HG03354 (cell line): ENCODE measurements at regions not wholly inside any gene's neighbourhood (a gene's known extent, or its start where the extent isn't known, plus 50 kb on each side); places are given as distances from the start of the nearest gene placed in this dataset.
"Not testable (repeated sequence)": the region's sequence is repeated elsewhere in the genome, so short reads cannot be mapped to it uniquely, and the experiment has no call there.

Experiments
- ATAC-seq: cut with Tn5 transposase; IDR thresholded peaks from one replicate; pipeline ENCODE4 v1.9.1; 2021; ENCODE audit warnings: mild to moderate bottlenecking; ENCODE audit not compliant: unreplicated experiment, poor library complexity, severe bottlenecking

- ATAC-seq = not testable (repeated sequence)
These were observed 104.1 kb downstream of the SMIM20 start for GRCh38 chr4:26017961-26018700.

GRCh38 chr4:26020083-26020668 lies 106.2 kb downstream of the SMIM20 start:
- no peak for ATAC-seq

DNA sequence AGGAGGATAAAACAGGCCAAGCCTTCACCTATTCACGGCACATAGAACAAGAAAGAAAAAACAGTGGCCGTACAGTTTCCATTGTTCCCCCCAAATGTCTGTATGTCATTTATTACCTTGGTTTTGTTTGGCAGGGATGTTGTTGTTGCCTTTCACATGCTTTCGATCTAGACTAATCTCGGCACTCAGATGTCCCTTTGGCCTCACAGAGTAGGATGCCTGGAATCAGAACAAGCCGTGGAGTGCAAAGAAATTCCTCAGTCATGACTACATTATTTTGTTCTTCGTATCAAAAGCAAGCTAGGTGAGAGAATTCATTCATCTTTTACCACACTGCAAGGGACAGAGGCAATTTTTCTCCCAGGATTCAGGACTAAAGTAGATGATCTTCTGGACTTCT lies 106.9 kb downstream of the SMIM20 start:
- ATAC-seq = no peak

DNA sequence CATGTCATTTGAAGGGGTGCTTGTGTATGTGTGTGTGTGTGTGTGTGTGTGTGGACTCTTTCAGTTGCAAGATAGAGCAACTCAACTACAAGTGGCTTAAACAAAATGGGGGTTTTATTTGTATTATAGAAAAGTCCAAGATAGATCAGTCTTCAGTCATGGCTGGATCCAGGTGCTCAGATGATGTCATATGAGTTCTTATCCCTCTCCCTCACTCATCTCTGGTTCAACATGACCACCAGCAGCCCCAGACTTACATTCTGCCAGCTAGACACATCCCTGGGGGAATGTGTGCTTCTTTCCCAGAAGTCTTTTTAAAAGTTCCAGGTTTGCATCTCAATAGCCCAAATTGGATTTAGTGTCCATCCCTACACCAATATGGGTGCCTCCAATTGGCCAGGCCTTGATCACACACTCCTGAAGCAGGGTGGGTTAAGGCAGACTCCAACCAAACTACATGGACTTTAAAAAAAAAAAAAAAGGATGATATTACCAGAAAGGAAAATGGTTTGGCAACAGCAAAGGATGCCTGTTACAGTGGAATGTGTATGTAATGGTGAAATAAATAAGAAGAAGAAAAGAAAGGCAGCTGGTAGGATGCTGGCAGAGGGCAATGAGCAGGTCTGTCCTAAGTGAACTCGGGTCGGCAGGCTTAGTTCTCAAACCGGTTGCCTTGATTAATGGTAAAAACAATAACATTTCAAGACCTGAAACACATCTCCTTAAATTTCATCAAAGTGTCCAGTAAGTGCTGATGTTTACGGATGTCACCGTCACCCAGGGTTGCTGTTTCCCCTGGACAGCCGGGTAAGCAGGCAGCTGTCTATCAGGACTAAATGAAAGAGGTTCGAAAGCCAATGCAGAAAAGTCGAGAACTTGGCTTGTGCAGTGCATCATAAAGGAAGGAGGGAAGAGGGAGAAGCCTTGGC lies 107.7 kb downstream of the SMIM20 start:
- ATAC-seq = no peak

DNA sequence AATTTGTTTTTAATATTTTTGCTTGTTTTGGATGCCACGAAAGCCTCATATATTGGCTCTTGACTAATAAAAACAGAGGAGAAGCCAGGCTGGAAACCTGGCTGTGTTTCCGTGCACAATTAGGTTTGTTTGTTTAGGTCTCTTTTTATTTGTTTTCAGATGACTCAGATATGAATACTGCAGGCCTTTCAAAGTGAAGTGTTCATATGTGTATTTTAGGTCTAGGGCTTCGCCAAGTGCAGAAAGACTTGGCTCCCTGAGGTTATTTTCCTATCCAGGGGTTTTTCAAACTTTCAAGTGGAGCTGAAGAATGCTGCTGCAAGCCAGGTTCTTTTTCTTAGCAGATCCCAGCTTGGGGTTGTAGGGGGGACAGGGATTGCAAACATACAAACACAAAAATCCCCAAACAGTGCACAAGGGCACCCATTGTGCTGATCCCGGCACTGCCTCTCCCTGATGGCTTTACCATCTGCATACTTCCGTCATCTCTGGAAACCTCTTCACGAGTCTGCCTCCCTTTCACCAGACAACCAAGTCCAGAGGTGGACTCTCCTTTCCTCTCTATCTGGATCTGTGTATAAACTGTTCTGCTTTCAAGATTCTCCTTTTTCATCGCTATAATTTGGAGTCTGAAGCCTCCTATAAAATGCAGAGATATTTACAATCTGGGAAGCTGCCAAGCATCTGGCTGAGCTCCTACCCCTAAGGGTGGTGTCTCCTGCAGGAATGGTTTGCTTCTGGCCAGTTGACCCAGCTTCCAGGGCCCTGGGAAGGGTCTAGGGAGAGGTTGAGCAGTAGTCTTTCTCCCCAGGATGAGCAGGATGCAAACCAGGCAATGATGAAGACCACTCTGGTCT lies 108.6 kb downstream of the SMIM20 start:
- no peak for ATAC-seq

- ATAC-seq = no peak
These were observed 109.4 kb downstream of the SMIM20 start for GRCh38 chr4:26023203-26023972.

DNA sequence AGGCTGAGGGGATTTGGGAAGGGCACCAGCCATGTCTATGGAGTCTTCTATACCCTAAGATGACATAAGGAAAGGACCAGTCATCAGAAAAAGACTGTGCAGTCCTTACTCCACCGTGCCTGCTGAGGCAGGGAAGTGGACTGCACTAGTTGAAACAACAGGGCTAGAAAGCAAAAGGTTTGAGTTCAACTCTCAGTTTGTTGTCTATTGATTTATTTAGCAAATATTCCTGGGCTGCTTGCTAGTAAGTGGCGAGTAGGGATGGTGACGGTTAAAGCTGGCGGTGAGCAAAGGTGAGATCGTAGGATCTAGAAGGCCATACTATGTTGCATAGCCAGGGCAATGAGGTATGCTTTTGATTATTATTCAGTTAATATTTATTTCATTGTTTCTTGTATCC lies 110.1 kb downstream of the SMIM20 start:
- ATAC-seq = no peak

GRCh38 chr4:26028133-26028792 lies 114.2 kb downstream of the SMIM20 start:
- ATAC-seq = no peak

DNA sequence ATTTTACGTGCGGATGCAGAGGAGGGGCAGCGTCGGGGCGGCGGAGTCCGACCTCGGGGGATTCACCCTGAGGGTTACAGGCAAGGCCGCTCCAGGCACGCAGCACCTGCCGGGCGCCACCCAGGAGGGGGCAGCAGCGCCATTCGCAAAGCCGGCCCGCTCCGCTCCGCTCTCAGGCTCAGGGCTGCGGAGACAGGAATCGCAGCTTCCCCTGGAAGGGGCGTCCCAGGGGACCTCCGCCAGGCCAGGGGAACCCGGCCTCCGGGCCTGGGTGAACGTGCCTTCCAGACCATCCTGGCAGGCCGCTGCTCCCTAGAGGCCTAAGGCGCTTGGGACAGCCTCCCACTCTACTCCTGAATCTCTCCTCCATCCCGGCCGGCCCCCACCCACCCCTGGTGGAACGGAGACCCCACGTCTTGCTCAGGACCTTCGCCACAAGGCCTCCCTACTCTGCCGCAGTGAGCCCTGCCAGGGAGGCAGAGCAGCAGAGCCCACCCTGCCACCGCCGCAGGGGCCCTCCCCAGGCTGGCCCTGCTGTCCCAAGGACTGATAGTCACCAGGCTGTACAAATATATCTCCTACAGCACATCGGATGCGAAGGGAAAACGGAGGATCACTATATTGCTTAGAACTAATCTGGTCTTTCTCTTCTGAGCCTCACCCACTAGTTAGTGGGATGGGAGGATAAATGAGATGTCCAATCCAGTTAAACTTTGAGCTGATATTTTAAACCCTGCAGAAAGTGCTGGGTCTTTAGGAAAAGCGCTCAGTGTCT lies 115.0 kb downstream of the SMIM20 start:
- peak; percentile 97 for ATAC-seq

DNA sequence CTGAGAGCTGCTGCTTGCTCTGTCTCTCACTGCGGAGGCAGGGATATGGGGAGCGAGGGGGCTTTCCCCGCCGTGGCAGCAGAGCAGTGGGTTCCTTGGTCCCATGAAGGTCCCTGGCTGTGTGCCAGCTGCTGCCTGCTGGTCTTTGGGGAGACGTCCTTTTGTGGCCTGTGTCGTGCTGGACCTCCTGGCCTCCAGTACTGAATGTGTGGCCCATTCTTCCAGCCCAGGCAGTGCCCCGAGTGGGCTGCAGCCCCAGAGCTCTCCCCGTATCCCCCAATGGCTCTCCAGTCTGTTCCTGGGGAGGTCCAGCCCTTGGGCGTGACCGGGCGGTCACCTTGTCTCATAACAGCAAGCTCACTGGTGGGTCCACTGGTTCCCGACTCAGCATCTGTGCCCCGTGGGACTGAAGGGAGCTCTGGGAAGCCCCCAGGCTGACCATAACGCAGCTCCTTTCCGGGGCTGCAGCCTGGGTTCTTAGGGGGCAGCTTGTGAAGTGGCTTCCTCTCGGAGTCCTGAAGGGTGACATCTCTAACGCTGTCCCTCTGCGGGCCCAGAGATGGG lies 115.6 kb downstream of the SMIM20 start:
- no peak for ATAC-seq

DNA sequence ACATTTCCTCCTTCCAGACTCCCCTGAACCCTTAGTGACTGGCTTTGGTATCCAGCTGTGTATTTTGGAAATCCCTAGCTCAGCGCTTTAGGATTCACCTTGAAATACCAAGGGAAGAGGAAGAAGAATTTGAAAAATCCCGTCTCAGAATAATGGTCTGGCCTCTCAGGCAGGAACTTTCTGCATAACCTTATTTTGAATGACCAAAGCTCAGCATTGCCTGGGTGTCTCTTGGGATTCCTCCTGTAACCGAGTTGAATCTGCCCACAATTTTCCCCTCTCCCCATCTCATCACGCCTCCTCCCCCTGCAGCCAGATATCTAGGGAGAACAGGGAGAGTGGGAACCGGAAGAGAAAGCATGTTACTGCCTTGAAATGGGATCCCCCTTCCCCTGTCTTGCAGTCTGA lies 116.2 kb downstream of the SMIM20 start:
- no peak for ATAC-seq

- no peak for ATAC-seq
These were observed 116.8 kb downstream of the SMIM20 start for GRCh38 chr4:26030780-26031179.

DNA sequence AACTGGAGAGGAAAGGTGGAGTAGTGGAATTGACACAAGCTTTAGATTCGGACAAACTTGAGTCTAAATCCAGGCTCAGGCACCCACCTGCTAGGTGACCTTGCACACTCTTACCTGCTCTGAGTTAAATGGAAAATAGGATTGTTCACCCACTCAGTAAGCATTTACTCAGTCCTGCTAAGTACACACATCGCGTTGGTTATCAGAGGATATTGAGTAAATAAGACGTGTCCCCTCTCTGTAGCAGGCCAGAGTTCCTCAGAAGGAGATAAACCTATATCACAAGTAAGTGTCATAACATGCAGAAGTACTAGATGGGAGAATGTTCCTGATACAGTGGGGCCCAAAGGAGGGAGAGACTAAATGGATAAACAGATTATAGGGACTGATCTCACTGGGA lies 117.7 kb downstream of the SMIM20 start:
- ATAC-seq = no peak

- ATAC-seq = no peak
These were observed 118.1 kb downstream of the SMIM20 start for GRCh38 chr4:26032142-26032541.

- ATAC-seq = no peak
These were observed 118.8 kb downstream of the SMIM20 start for GRCh38 chr4:26032630-26033317.

GRCh38 chr4:26033389-26033788 lies 119.4 kb downstream of the SMIM20 start:
- ATAC-seq = no peak

GRCh38 chr4:26034849-26035248 lies 120.8 kb downstream of the SMIM20 start:
- ATAC-seq = no peak
